ENCODE measurements at regions not wholly inside any gene's neighbourhood (a gene's known extent, or its start where the extent isn't known, plus 50 kb on each side); places are given as distances from the start of the nearest gene placed in this dataset.

- Histone ChIP-seq H3K36me3 (no peaks in the 10 kb centered on the region), H3K9me3 (no peaks in the 10 kb centered on the region), H3K4me3 (no peak overlapping the region), H3K27ac (no peak overlapping the region), H3K4me1 (no peaks in the 10 kb centered on the region), H3K27me3 (no peaks in the 10 kb centered on the region)
- DNase-seq (ENCODE audit: low spot score in 2 of 2) = no peak
- WGBS = 85% methylated on average over 2 of the region's 2 CpGs
- no peak for TF ChIP-seq EP300 (IDR thresholded peaks at IDR 0.05)
- no peak for TF ChIP-seq CTCF (IDR thresholded peaks at IDR 0.05)
- no peak for TF ChIP-seq POLR2AphosphoS5 (IDR thresholded peaks at IDR 0.05)
- TF ChIP-seq POLR2A (IDR thresholded peaks at IDR 0.05) = no peak
Observed at GRCh38 chr11:43129329-43129728, 182.5 kb upstream of the API5 start.

GRCh38 chr11:43130616-43131015 is 181.2 kb upstream of the API5 start:
- WGBS = 6% methylated on average over 2 of the region's 2 CpGs
- DNase-seq (ENCODE audit: low spot score in 2 of 2) = no peak
- no peaks in the 10 kb centered on the region for H3K27me3 ChIP-seq
- H3K9me3 ChIP-seq = no peaks in the 10 kb centered on the region
- no peak overlapping the region for H3K27ac ChIP-seq
- TF ChIP-seq POLR2A (IDR thresholded peaks at IDR 0.05) (no peak), EP300 (IDR thresholded peaks at IDR 0.05) (no peak), POLR2AphosphoS5 (IDR thresholded peaks at IDR 0.05) (no peak), CTCF (IDR thresholded peaks at IDR 0.05) (no peak)
- no peaks in the 10 kb centered on the region for H3K4me1 ChIP-seq
- no peak overlapping the region for H3K4me3 ChIP-seq
- H3K36me3 ChIP-seq = no peaks in the 10 kb centered on the region

GRCh38 chr11:43135966-43136534 is 175.7 kb upstream of the API5 start:
- no peak for TF ChIP-seq CTCF (IDR thresholded peaks at IDR 0.05)
- no peak for TF ChIP-seq POLR2A (IDR thresholded peaks at IDR 0.05)
- no peak for TF ChIP-seq EP300 (IDR thresholded peaks at IDR 0.05)
- TF ChIP-seq POLR2AphosphoS5 (IDR thresholded peaks at IDR 0.05) = no peak
- Histone ChIP-seq H3K4me3 (no peak overlapping the region), H3K27me3 (no peaks in the 10 kb centered on the region), H3K9me3 (no peaks in the 10 kb centered on the region), H3K36me3 (no peaks in the 10 kb centered on the region), H3K4me1 (no peaks in the 10 kb centered on the region), H3K27ac (no peak overlapping the region)
- 81% methylated on average over 5 of the region's 5 CpGs for WGBS
- no peak for DNase-seq (ENCODE audit: low spot score in 2 of 2)

- H3K27me3 ChIP-seq = no peaks in the 10 kb centered on the region
- no peak overlapping the region for H3K27ac ChIP-seq
- DNase-seq (ENCODE audit: low spot score in 2 of 2) = no peak
- WGBS = 95% methylated on average over 5 of the region's 5 CpGs
- H3K4me1 ChIP-seq = no peaks in the 10 kb centered on the region
- TF ChIP-seq EP300 (IDR thresholded peaks at IDR 0.05) = no peak
- no peak for TF ChIP-seq POLR2A (IDR thresholded peaks at IDR 0.05)
- TF ChIP-seq POLR2AphosphoS5 (IDR thresholded peaks at IDR 0.05) = no peak
- no peak for TF ChIP-seq CTCF (IDR thresholded peaks at IDR 0.05)
- H3K9me3 ChIP-seq = peaks cover 3% of the 10 kb centered on the region
- no peaks in the 10 kb centered on the region for H3K36me3 ChIP-seq
- no peak overlapping the region for H3K4me3 ChIP-seq
Observed at GRCh38 chr11:43138621-43139140, 173.1 kb upstream of the API5 start.

- WGBS = 75% methylated on average over 1 of the region's 1 CpG
- no peaks in the 10 kb centered on the region for H3K36me3 ChIP-seq
- no peak overlapping the region for H3K4me3 ChIP-seq
- TF ChIP-seq POLR2AphosphoS5 (IDR thresholded peaks at IDR 0.05) (no peak), EP300 (IDR thresholded peaks at IDR 0.05) (no peak), POLR2A (IDR thresholded peaks at IDR 0.05) (no peak), CTCF (IDR thresholded peaks at IDR 0.05) (no peak)
- no peak for DNase-seq (ENCODE audit: low spot score in 2 of 2)
- peaks cover 3% of the 10 kb centered on the region for H3K9me3 ChIP-seq
- H3K4me1 ChIP-seq = no peaks in the 10 kb centered on the region
- no peak overlapping the region for H3K27ac ChIP-seq
- H3K27me3 ChIP-seq = no peaks in the 10 kb centered on the region
Observed at GRCh38 chr11:43145653-43146052, 166.1 kb upstream of the API5 start.

All from suprapubic skin (tissue), 4 donors.